ENCODE measurements at regions not wholly inside any gene's neighbourhood (a gene's known extent, or its start where the extent isn't known, plus 50 kb on each side); places are given as distances from the start of the nearest gene placed in this dataset.

GRCh38 chr2:16188261-16188890 lies 248.0 kb downstream of the MYCN start:
- TF ChIP-seq CTCF (IDR thresholded peaks at IDR 0.05; ENCODE audit: low read depth, low read length), result no peak

GRCh38 chr2:16187482-16187817 lies 247.1 kb downstream of the MYCN start:
- no peak overlapping the region for H3K4me3 ChIP-seq (ENCODE audit: low read depth, low read length)
- no peak for TF ChIP-seq CTCF (IDR thresholded peaks at IDR 0.05; ENCODE audit: low read depth, low read length)

More at GRCh38 chr2:16188261-16188890, 248.0 kb downstream of the MYCN start:
- H3K4me3 ChIP-seq (ENCODE audit: low read depth, low read length), result no peak overlapping the region

GRCh38 chr2:16186661-16187481 lies 246.5 kb downstream of the MYCN start:
- TF ChIP-seq CTCF (IDR thresholded peaks at IDR 0.05; ENCODE audit: low read depth, low read length), result no peak
- H3K4me3 ChIP-seq (ENCODE audit: low read depth, low read length), result no peak overlapping the region

GRCh38 chr2:16185801-16186272 lies 245.5 kb downstream of the MYCN start:
- H3K4me3 ChIP-seq (ENCODE audit: low read depth, low read length), result no peak overlapping the region
- TF ChIP-seq CTCF (IDR thresholded peaks at IDR 0.05; ENCODE audit: low read depth, low read length), result no peak

- H3K4me3 ChIP-seq (ENCODE audit: low read depth, low read length), result no peak overlapping the region
- TF ChIP-seq CTCF (IDR thresholded peaks at IDR 0.05; ENCODE audit: low read depth, low read length), result no peak
These were observed 244.8 kb downstream of the MYCN start for GRCh38 chr2:16184945-16185660.

- no peak for TF ChIP-seq CTCF (IDR thresholded peaks at IDR 0.05; ENCODE audit: low read depth, low read length)
- H3K4me3 ChIP-seq (ENCODE audit: low read depth, low read length), result no peak overlapping the region
These were observed 244.1 kb downstream of the MYCN start for GRCh38 chr2:16184341-16184890.
